H9 (cell line): ENCODE measurements at regions not wholly inside any gene's neighbourhood (a gene's known extent, or its start where the extent isn't known, plus 50 kb on each side); places are given as distances from the start of the nearest gene placed in this dataset.

Experiments used
- DNase-seq: peaks from one replicate; pipeline ENCODE4 v3.0.0-alpha.2; 2017
- H2AFZ ChIP-seq: one replicate; pipeline ENCODE4 v1.6.1; 2013; ENCODE audit warnings: mild to moderate bottlenecking, low read length, control low read depth, moderate library complexity
- H2AK5ac ChIP-seq: 2 replicates; pipeline ENCODE4 v1.6.1; 2013; ENCODE audit warnings: low read length, control low read depth, mixed read lengths; ENCODE audit not compliant: insufficient read length
- H2BK120ac ChIP-seq: one replicate; pipeline ENCODE4 v1.6.1; 2013; ENCODE audit warnings: low read depth, mild to moderate bottlenecking, low read length, control low read depth, inconsistent platforms; ENCODE audit not compliant: poor library complexity, severe bottlenecking
- H2BK12ac ChIP-seq: 2 replicates; pipeline ENCODE4 v1.6.1; 2013; ENCODE audit warnings: low read length, control low read depth, mixed read lengths, low read depth; ENCODE audit not compliant: insufficient read length
- H2BK15ac ChIP-seq: 2 replicates; pipeline ENCODE4 v1.6.1; 2013; ENCODE audit warnings: low read depth, low read length, control low read depth
- H2BK20ac ChIP-seq: one replicate; pipeline ENCODE4 v1.6.1; 2013; ENCODE audit warnings: low read depth, mild to moderate bottlenecking, low read length, control low read depth, inconsistent platforms; ENCODE audit not compliant: poor library complexity, severe bottlenecking
- H2BK5ac ChIP-seq: 2 replicates; pipeline ENCODE4 v1.6.1; 2013; ENCODE audit warnings: low read length, control low read depth, mixed read lengths; ENCODE audit not compliant: insufficient read length
- H3K14ac ChIP-seq: 2 replicates; pipeline ENCODE4 v1.6.1; 2013; ENCODE audit warnings: low read length, control low read depth; ENCODE audit not compliant: insufficient read depth
- H3K18ac ChIP-seq: 2 replicates; pipeline ENCODE4 v1.6.1; 2013; ENCODE audit warnings: low read depth, mild to moderate bottlenecking, mixed read lengths, low read length, control low read depth; ENCODE audit not compliant: insufficient read length
- H3K23ac ChIP-seq: 2 replicates; pipeline ENCODE4 v1.6.1; 2013; ENCODE audit warnings: low read length, control low read depth, mixed read lengths, low read depth; ENCODE audit not compliant: insufficient read length
- H3K23me2 ChIP-seq: 2 replicates; pipeline ENCODE4 v1.6.1; 2013; ENCODE audit warnings: low read depth, mild to moderate bottlenecking, mixed read lengths, low read length, control low read depth; ENCODE audit not compliant: insufficient read length, poor library complexity, severe bottlenecking
- H3K27ac ChIP-seq: 2 replicates; pipeline ENCODE4 v1.5.1; 2013; ENCODE audit warnings: low read length, control low read depth, mixed read lengths, low read depth; ENCODE audit not compliant: insufficient read length
- H3K27me3 ChIP-seq: 2 replicates; pipeline ENCODE4 v1.6.1; 2013; ENCODE audit warnings: low read length, control low read depth, inconsistent platforms; ENCODE audit not compliant: insufficient read depth
- H3K4ac ChIP-seq: 2 replicates; pipeline ENCODE4 v1.6.1; 2013; ENCODE audit warnings: low read depth, mild to moderate bottlenecking, control low read depth, inconsistent platforms, low read length, moderate library complexity
- H3K4me1 ChIP-seq: 2 replicates; pipeline ENCODE4 v1.6.1; 2013; ENCODE audit warnings: low read length, control low read depth, inconsistent platforms; ENCODE audit not compliant: insufficient read depth
- H3K4me2 ChIP-seq: 2 replicates; pipeline ENCODE4 v1.6.1; 2013; ENCODE audit warnings: low read length, control low read depth, mixed read lengths; ENCODE audit not compliant: insufficient read length, insufficient read depth
- H3K56ac ChIP-seq: 2 replicates; pipeline ENCODE4 v1.6.1; 2013; ENCODE audit warnings: low read depth, mild to moderate bottlenecking, mixed read lengths, low read length, control low read depth; ENCODE audit not compliant: insufficient read length
- H3K79me1 ChIP-seq: 2 replicates; pipeline ENCODE4 v1.6.1; 2013; ENCODE audit warnings: low read depth, mild to moderate bottlenecking, moderate library complexity, low read length, control low read depth, inconsistent platforms; ENCODE audit not compliant: insufficient read depth, poor library complexity, severe bottlenecking
- H3K79me2 ChIP-seq: 2 replicates; pipeline ENCODE4 v1.6.1; 2013; ENCODE audit warnings: low read length, control low read depth, inconsistent platforms; ENCODE audit not compliant: insufficient read depth
- H3K9ac ChIP-seq: 2 replicates; pipeline ENCODE4 v1.6.1; 2013; ENCODE audit warnings: low read length, control low read depth, mixed read lengths; ENCODE audit not compliant: insufficient read length; ENCODE audit errors: extremely low read depth
- H3K9me3 ChIP-seq: one replicate; pipeline ENCODE4 v1.6.1; 2013; ENCODE audit warnings: low read depth, low read length, inconsistent platforms; ENCODE audit not compliant: control insufficient read depth
- H3T11ph ChIP-seq: one replicate; pipeline ENCODE4 v1.6.1; 2013; ENCODE audit warnings: mild to moderate bottlenecking, low read length, control low read depth, inconsistent platforms
- H4K20me1 ChIP-seq: one replicate; pipeline ENCODE4 v1.6.1; 2013; ENCODE audit not compliant: control insufficient read depth, insufficient read length, insufficient read depth
- H4K5ac ChIP-seq: 2 replicates; pipeline ENCODE4 v1.6.1; 2013; ENCODE audit warnings: low read depth, mild to moderate bottlenecking, mixed read lengths, low read length, control low read depth; ENCODE audit not compliant: insufficient read length
- H4K8ac ChIP-seq: replicated peaks from 2 replicates; pipeline ENCODE4 v1.6.1; 2013; ENCODE audit warnings: low read length, control low read depth, mixed read lengths, low read depth; ENCODE audit not compliant: insufficient read length
- H4K91ac ChIP-seq: 2 replicates; pipeline ENCODE4 v1.6.1; 2013; ENCODE audit warnings: low read depth, mild to moderate bottlenecking, moderate library complexity, mixed read lengths, low read length, control low read depth; ENCODE audit not compliant: insufficient read length
- H3K27ac Mint-ChIP-seq, 3 experiments: 2 replicates in 2 of 3; 3 replicates in 1 of 3; pipeline ENCODE4 v1.8.0; 2020 to 2021; ENCODE audit warnings: mixed read lengths in 3 of 3, mild to moderate bottlenecking in 1 of 3, moderate library complexity in 1 of 3
- H3K27me3 Mint-ChIP-seq: 2 replicates; pipeline ENCODE4 v1.8.0; 2021; ENCODE audit warnings: low read depth, mild to moderate bottlenecking, moderate library complexity, mixed read lengths
- H3K36me3 Mint-ChIP-seq, 3 experiments: 2 replicates in 2 of 3; 3 replicates in 1 of 3; pipeline ENCODE4 v1.8.0; 2020 to 2021; ENCODE audit warnings: low read depth in 3 of 3, mixed read lengths in 3 of 3; ENCODE audit not compliant: insufficient read depth in 1 of 3
- H3K4me1 Mint-ChIP-seq, 2 experiments: 2 replicates each; pipeline ENCODE4 v1.8.0; 2020; ENCODE audit warnings: mixed read lengths in 2 of 2
- H3K4me3 Mint-ChIP-seq, 2 experiments: 2 replicates in 1 of 2; 3 replicates in 1 of 2; pipeline ENCODE4 v1.8.0; 2020 to 2021; ENCODE audit warnings: mild to moderate bottlenecking in 2 of 2, mixed read lengths in 2 of 2, moderate library complexity in 1 of 2
- H3K9me3 Mint-ChIP-seq, 2 experiments: 2 replicates in 1 of 2; 3 replicates in 1 of 2; pipeline ENCODE4 v1.8.0; 2020; ENCODE audit warnings: mild to moderate bottlenecking in 2 of 2, mixed read lengths in 2 of 2, moderate library complexity in 1 of 2
- WGBS: extraction: QIAGEN DNeasy Blood & Tissue Kit; methylation state at CpG from one replicate; pipeline ENCODE4 v1.1.7; 2013; ENCODE audit warnings: missing lambda C conversion rate, low lambda C conversion rate, mixed read lengths; ENCODE audit not compliant: insufficient read length; ENCODE audit errors: extremely low coverage; 5-methylcytosine and 5-hydroxymethylcytosine counted together
- TF ChIP-seq, protein P1 (sequence below): fragments of 200-600 bp; sonication (generic); conservative IDR thresholded peaks from 3 replicates; pipeline ENCODE4 v1.8.0; 2021; ENCODE audit warnings: antibody characterized with exemption, mild to moderate bottlenecking

DNA sequence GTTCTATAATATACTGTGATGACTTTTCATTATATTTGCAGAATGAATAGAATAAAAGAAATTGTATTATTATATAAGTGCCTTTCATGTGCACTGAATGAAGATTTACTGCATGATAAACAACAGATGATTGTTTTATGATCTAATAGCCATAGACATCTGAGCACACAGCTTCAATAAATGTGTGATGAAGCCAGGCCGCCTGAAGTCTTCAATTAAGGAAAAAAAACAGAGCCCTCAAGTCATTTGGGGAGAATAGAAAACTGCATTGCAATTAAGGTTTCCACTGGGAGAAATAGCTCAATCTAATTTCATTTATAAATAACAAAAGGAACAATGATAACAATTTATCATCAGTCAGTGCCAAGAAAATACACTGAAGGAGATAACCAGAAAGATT is 955.2 kb downstream of the FSTL5 start:
- no peak overlapping the region for H3K27ac ChIP-seq
- H3K4ac ChIP-seq: no peak overlapping the region
- H3K23me2 ChIP-seq: no peaks in the 10 kb centered on the region
- no peak overlapping the region for H3K56ac ChIP-seq
- H2BK5ac ChIP-seq: no peak overlapping the region
- H3T11ph ChIP-seq: no peak overlapping the region
- no peak overlapping the region for H3K4me2 ChIP-seq
- no peak for DNase-seq
- no peak overlapping the region for H2AK5ac ChIP-seq
- TF ChIP-seq, protein P1, sequence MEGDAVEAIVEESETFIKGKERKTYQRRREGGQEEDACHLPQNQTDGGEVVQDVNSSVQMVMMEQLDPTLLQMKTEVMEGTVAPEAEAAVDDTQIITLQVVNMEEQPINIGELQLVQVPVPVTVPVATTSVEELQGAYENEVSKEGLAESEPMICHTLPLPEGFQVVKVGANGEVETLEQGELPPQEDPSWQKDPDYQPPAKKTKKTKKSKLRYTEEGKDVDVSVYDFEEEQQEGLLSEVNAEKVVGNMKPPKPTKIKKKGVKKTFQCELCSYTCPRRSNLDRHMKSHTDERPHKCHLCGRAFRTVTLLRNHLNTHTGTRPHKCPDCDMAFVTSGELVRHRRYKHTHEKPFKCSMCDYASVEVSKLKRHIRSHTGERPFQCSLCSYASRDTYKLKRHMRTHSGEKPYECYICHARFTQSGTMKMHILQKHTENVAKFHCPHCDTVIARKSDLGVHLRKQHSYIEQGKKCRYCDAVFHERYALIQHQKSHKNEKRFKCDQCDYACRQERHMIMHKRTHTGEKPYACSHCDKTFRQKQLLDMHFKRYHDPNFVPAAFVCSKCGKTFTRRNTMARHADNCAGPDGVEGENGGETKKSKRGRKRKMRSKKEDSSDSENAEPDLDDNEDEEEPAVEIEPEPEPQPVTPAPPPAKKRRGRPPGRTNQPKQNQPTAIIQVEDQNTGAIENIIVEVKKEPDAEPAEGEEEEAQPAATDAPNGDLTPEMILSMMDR: no peak
- H4K20me1 ChIP-seq: no peaks in the 10 kb centered on the region
- H3K27me3 ChIP-seq: no peaks in the 10 kb centered on the region
- no peaks in the 10 kb centered on the region for H3K4me1 ChIP-seq
- no peaks in the 10 kb centered on the region for H3K79me1 ChIP-seq
- H2AFZ ChIP-seq: no peak overlapping the region
- no peak overlapping the region for H3K9ac ChIP-seq
- no peak overlapping the region for H3K18ac ChIP-seq
- Mint-ChIP-seq H3K9me3 (peaks cover 6 to 15% of the 10 kb centered on the region in 2 experiments; a peak in 4 of 5 replicates), H3K27ac (no peak overlapping the region), H3K36me3 (peaks cover 6 to 25% (median 9%) of the 10 kb centered on the region in 3 experiments; a peak in 4 of 7 replicates), H3K27me3 (no peaks in the 10 kb centered on the region), H3K4me1 (peaks cover 0 to 3% of the 10 kb centered on the region in 2 experiments; a peak in 1 of 4 replicates), H3K4me3 (no peak overlapping the region)
- H2BK20ac ChIP-seq: no peak overlapping the region
- H2BK15ac ChIP-seq: no peak overlapping the region
- H3K14ac ChIP-seq: no peak overlapping the region
- H2BK12ac ChIP-seq: no peak overlapping the region
- H4K5ac ChIP-seq: no peak overlapping the region
- H3K23ac ChIP-seq: no peak overlapping the region
- H2BK120ac ChIP-seq: no peak overlapping the region
- H4K8ac ChIP-seq: no peak overlapping the region
- H3K79me2 ChIP-seq: no peaks in the 10 kb centered on the region
- no CpG with 5 or more reads among the region's 1 CpG for WGBS
- no peak overlapping the region for H4K91ac ChIP-seq
- no peaks in the 10 kb centered on the region for H3K9me3 ChIP-seq
